ENCODE measurements at regions not wholly inside any gene's neighbourhood (a gene's known extent, or its start where the extent isn't known, plus 50 kb on each side); places are given as distances from the start of the nearest gene placed in this dataset.
"Not testable (repeated sequence)": the region's sequence is repeated elsewhere in the genome, so short reads cannot be mapped to it uniquely, and the experiment has no call there.

GRCh38 chrX:848386-848785 is 217.8 kb downstream of the SHOX start:
- no peak for DNase-seq (ENCODE audit: low spot score)

GRCh38 chrX:843306-843705 is 212.7 kb downstream of the SHOX start:
- no peak for DNase-seq (ENCODE audit: low spot score)

GRCh38 chrX:840556-840955 is 210.0 kb downstream of the SHOX start:
- no peak for DNase-seq (ENCODE audit: low spot score)

GRCh38 chrX:838666-839065 is 208.1 kb downstream of the SHOX start:
- not testable (repeated sequence) for DNase-seq (ENCODE audit: low spot score)

- DNase-seq (ENCODE audit: low spot score): not testable (repeated sequence)
Observed at GRCh38 chrX:835857-836256, 205.3 kb downstream of the SHOX start.

GRCh38 chrX:830532-830931 is 199.9 kb downstream of the SHOX start:
- DNase-seq (ENCODE audit: low spot score): no peak

- DNase-seq (ENCODE audit: low spot score): no peak
Observed at GRCh38 chrX:829145-829544, 198.6 kb downstream of the SHOX start.

- no peak for DNase-seq (ENCODE audit: low spot score)
Observed at GRCh38 chrX:828411-828959, 197.9 kb downstream of the SHOX start.

GRCh38 chrX:826448-826847 is 195.9 kb downstream of the SHOX start:
- DNase-seq (ENCODE audit: low spot score): no peak

GRCh38 chrX:825991-826390 is 195.4 kb downstream of the SHOX start:
- DNase-seq (ENCODE audit: low spot score): no peak

GRCh38 chrX:823073-823472 is 192.5 kb downstream of the SHOX start:
- DNase-seq (ENCODE audit: low spot score): not testable (repeated sequence)

GRCh38 chrX:821327-822107 is 190.9 kb downstream of the SHOX start:
- DNase-seq (ENCODE audit: low spot score): no peak

- no peak for DNase-seq (ENCODE audit: low spot score)
Observed at GRCh38 chrX:819684-820083, 189.1 kb downstream of the SHOX start.

GRCh38 chrX:817759-818300 is 187.2 kb downstream of the SHOX start:
- no peak for DNase-seq (ENCODE audit: low spot score)

GRCh38 chrX:817147-817546 is 186.6 kb downstream of the SHOX start:
- not testable (repeated sequence) for DNase-seq (ENCODE audit: low spot score)

- no peak for DNase-seq (ENCODE audit: low spot score)
Observed at GRCh38 chrX:816411-816810, 185.8 kb downstream of the SHOX start.

- no peak for DNase-seq (ENCODE audit: low spot score)
Observed at GRCh38 chrX:810186-810585, 179.6 kb downstream of the SHOX start.

- no peak for DNase-seq (ENCODE audit: low spot score)
Observed at GRCh38 chrX:809081-809480, 178.5 kb downstream of the SHOX start.

GRCh38 chrX:806586-806985 is 176.0 kb downstream of the SHOX start:
- no peak for DNase-seq (ENCODE audit: low spot score)

- DNase-seq (ENCODE audit: low spot score): no peak
Observed at GRCh38 chrX:805988-806387, 175.4 kb downstream of the SHOX start.

- no peak for DNase-seq (ENCODE audit: low spot score)
Observed at GRCh38 chrX:805103-805670, 174.6 kb downstream of the SHOX start.

- DNase-seq (ENCODE audit: low spot score): no peak
Observed at GRCh38 chrX:802846-803245, 172.3 kb downstream of the SHOX start.

GRCh38 chrX:799808-800207 is 169.2 kb downstream of the SHOX start:
- DNase-seq (ENCODE audit: low spot score): no peak

Measured in CD4-positive, alpha-beta T cell treated with Interleukin-2 at 100 ng/mL for 4 hours (primary cell).